ENCODE measurements at regions not wholly inside any gene's neighbourhood (a gene's known extent, or its start where the extent isn't known, plus 50 kb on each side); places are given as distances from the start of the nearest gene placed in this dataset.

DNA sequence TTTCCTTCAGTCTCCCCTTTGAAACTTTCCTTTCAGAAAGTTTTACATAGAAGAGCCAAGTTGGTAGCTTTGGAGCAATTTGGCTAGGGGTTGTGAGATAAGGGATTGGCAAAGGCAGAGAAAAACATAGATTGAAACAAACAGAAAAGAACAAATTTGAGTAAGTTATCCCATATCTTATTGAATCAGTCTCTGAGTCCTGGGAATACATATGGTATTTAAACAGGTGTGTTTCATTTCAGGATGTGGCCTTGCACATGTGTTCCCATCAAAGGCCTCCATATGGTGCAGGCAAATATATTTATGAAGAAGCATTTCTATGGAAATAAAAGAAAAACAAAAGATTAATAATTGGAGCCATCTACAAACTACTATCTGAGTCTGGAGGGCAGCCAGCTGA, 227.9 kb upstream of the ZFP42 start:
- DNase-seq (ENCODE audit: low read depth, low spot score) = no peak
- H3K27ac ChIP-seq = no peak overlapping the region

DNA sequence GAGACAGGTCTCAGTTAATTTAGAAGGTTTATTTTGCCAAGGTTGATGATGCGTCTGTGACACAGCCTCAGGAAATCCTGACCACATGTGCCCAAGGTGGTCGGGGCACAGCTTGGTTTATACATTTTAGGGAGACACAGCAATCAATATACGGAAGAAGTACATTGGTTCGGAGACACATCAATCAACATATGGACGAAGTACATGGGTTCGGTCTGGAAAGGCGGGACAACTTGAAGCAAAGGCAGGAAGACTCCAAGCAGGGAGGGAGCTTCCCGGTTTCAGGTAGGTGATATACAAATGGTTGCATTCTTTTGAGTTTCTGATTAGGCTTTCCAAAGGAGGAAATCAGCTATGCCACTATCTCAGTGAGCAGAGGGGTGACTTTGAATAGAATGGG, 225.2 kb upstream of the ZFP42 start:
- no peak for DNase-seq (ENCODE audit: low read depth, low spot score)
- no peak overlapping the region for H3K27ac ChIP-seq

DNA sequence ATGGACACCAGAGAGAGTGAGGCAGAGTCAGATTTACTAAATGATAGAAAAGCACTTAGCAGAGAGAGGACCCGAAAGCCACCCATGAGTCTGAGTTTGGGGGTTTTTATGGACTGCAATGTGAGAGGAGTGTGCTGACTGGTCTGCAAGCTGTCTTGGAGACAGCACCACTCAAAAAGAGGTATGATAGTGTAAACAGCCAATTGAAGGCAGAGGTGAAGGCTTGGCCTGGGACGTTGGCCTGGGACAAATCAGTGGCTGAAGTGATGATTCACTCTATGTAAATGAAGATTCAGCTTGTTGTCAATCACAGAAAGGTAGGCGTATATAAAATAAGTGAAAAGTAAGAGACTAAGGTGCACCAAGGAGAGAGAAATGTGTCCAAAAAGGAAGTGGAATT, 217.6 kb upstream of the ZFP42 start:
- no peak overlapping the region for H3K27ac ChIP-seq
- DNase-seq (ENCODE audit: low read depth, low spot score) = no peak

DNA sequence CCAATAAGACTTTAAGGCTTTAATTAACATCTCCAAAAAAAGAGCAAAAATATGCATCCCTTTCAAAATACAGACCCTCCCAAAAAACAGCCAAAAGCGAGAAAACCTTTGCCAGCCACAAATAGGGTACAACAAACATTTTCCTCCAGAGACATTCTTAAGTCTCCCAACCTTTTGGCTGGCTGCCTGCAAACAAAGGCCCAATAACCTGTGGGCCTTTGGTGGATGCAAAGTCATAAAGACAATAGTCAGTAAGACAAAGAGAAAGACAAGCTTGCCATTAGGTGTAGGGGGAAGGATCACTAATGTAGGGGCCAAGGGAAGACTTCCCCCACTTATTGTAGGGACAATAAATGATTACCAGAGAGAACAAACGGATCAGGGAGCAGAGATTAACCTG, 215.5 kb upstream of the ZFP42 start:
- H3K27ac ChIP-seq = no peak overlapping the region
- no peak for DNase-seq (ENCODE audit: low read depth, low spot score)

DNA sequence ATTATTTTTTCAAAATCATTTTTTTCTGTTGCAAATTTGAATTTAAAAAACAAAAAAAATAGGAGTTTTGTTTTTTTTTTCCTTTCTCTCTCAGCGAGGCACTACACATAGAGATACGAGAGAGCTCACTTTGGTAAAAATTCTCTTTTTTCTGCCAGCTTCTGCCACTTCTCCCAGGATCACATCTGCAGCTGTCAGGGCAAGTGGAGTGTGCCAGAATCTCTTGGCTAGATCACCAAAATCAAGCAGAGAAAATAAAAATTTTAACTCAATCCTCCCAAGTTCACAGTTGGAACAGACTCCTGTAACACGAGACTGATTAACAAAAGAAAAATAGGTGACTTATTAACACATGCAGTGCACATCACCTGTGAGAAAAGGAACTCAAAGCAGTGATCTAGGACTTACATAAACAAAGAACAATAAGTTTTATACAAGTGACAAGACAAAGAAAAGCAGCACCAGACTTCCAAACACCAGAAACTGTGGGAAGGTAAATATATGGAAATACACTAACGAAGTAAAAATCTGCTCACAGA, 213.2 kb upstream of the ZFP42 start:
- no peak for DNase-seq (ENCODE audit: low read depth, low spot score)
- H3K27ac ChIP-seq = no peak overlapping the region

DNA sequence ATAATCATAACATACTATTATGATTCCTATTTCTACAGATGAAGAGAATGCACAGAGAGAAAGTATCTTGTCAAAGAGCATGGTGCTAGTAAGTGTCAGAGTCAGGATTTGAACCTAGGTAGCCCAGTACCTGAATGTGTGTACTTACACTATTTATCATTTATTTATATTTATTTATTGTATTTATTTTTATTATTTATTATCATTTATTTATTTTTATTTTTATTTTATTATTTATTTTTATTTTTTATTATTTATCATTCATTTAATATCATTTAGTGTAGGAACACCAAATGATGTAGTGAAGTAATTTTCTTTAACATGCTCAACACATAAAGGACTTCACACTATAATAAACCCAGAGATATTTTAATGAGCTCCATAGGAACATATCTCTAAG, 209.4 kb upstream of the ZFP42 start:
- no peak for DNase-seq (ENCODE audit: low read depth, low spot score)
- no peak overlapping the region for H3K27ac ChIP-seq

DNA sequence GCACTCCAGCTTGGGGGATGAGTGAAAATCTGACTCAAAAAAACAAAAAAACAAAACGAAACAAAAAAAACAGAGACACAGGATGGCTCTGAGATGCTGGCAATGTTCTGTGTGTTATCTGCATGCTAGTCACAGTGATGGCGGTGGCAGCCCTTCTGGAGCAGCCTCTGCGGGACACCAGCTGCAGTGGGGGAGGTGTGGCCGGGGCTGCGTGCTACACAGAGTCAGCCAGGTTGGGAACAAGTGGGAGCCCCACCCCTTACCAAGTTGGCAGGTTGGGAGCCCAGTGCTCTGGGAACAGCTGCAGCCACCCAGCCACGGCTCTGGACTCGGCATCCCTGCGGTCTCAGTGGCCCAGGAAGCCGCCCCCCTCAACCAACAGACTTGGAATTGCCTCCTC, 206.5 kb upstream of the ZFP42 start:
- no peak overlapping the region for H3K27ac ChIP-seq

DNA sequence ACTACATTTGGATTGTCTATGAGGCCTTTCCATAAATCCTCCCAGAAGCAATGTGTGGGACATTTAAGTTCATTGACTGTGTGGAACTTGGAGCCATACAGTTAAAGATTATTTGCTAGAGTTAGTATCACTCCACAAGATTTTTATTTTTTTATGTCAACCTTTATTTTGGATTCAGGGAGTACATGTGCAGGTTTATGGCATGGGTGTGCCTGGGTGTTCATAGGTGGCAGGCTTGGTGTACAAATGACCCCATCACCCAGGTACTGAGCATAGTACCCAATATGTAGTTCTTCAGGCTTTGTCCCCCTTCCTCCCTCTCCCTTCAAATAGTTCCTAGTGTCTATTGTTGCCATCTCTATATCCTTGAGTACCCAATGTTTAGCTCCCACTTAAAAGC, 199.8 kb upstream of the ZFP42 start:
- DNase-seq (ENCODE audit: low read depth, low spot score) = no peak
- no peak overlapping the region for H3K27ac ChIP-seq

More for the DNA sequence above, 206.5 kb upstream of the ZFP42 start:
- DNase-seq (ENCODE audit: low read depth, low spot score) = no peak

DNA sequence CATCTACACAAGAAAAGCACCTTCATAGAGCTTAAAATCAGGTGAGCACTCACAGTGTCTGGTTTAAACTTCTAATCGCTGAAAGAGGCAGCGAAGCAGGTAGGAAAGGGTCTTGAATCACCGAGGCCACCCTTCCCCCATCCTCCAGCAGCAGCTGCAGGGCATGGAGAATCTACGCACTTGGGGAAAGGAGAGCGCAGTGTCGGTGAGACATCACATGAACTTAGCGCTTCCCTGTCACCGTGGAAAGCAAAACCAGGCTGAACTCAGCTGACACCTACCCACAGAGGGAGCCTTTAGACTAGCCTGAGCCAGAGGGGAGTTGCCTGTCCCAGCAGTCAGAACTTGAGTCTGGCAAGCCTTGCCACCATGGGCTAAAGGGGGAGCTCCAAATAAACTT, 197.2 kb upstream of the ZFP42 start:
- no peak for DNase-seq (ENCODE audit: low read depth, low spot score)
- H3K27ac ChIP-seq = no peak overlapping the region

DNA sequence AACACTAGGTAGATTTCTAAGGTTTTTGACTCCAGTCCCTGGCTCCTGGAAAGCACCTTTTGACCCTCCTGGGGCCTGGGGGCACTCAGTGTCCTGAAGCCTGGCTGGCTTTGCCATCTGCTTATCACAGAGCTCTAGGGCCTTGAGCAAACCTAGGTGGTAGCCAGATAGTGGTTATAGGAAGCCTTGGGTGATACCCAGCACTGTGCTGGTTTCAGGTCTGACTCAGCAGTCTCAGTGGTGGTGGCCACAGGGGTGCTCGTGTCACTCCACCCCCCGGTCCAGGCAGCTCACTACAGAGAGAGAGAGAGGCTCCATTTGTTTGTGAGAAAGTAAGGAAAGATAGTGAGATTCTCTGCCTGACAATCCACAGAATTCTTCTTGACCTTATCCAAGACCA, 195.8 kb upstream of the ZFP42 start:
- no peak overlapping the region for H3K27ac ChIP-seq
- DNase-seq (ENCODE audit: low read depth, low spot score) = no peak

DNA sequence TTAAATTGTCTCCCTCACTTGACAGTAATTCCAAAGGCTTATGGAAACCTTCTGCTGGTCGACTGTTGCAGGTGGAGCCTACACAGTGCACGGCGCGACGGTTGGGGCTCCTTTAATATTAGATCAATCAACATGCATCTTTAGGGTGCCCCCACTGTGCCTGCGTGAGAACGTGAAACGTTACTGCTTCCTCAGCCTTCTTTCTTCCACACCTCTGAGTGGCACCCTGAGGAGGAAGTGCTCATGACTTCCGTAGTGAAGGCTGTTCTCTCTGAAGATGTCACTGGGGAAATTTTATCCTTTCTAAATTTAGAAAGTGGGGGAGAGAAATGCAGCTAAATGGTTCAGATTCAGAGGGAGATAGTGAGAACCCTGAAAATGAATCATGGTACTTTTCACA, 184.0 kb upstream of the ZFP42 start:
- H3K27ac ChIP-seq = no peak overlapping the region
- DNase-seq (ENCODE audit: low read depth, low spot score) = no peak

DNA sequence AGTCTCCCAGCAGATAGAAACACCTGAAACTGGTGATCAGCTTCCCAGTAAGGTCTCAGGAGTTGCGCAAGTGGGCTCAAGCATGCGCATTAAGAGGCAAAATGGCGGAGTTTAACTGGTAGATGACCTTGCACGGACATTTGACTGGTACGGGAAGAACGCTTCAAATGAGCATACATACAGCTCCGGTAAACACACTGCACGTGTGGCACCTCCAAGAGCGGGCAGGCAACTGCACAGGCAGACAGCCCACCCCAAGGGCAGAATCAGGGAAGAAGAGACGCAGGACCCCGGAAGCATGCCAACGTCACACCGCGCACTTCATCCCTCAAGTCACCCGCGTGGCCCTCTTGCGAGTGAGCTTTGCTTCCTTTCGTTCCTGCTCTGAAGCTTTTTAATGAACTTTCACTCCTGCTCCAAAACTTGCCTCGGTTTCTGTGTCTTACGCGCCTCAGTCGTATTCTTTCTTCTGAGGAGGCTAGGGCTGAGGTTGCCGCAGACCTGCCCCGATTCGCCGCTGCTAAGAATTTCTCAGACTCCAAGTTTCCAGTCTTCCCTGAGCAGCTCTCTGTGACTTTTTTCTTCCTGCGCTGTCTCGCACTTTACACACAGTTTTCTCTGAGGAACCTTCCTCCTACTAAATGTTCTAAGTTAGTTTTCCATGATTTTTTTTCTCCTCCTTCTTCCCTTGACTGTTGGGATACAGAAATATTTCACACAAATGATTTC, 180.7 kb upstream of the ZFP42 start:
- H3K27ac ChIP-seq = peak overlapping the region; percentile 43
- DNase-seq (ENCODE audit: low read depth, low spot score) = no peak

DNA sequence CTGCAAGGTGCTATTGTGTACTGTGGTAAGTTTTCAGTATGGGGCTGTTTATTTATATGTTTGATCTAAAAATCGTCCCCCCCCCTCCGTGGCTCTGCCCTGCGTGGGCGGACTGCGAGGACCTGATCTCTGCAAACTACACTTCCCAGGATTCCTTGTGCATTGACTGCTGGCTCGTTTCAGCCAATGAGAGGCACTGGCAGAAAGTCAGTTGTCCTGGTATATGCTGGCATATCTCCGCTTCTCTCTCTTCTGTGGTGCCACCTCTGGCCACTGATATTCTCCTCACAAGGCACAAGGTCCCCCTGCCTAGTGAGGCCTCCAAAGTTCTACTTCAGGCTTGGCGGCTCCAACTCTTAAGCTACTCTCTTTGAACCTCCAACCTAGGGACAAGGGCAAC, 168.8 kb upstream of the ZFP42 start:
- DNase-seq (ENCODE audit: low read depth, low spot score) = no peak
- H3K27ac ChIP-seq = no peak overlapping the region

DNA sequence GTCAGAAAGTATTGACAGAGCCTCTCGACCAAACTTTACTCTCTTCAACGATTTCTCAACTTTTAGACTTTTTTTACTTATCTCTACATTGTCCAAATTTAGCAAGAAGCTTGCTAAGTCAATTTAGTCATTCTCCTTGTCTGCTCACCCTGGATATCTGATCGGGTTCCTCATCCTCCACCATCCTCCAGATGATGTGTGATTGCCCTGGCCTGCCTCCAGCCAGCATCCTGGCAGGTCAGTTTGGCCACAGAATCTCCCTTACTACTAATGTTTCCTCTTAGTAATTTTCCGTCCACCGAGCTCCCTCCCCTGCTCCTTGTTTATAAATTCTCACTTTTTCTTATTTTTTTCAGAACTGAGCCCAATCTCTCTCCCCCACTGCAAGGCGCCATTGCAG, 167.9 kb upstream of the ZFP42 start:
- DNase-seq (ENCODE audit: low read depth, low spot score) = no peak

DNA sequence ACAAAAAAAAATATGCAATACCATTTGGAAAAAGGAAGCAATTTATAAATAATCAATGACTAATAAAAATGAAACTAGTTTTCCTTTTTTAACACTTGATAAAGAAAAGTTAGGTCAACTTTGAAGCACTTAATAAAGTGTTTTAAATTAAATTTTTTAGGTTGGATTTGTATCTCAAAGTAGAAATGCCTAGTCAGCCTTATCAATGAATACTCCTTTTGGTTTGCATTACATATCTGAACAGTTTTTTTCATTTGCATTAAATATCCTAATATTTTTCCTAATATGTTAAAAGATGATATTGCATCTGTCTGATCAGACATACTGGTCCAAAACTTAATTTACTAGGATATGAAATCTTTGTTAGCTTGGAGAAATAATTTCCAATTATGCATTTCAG, 155.8 kb upstream of the ZFP42 start:
- no peak overlapping the region for H3K27ac ChIP-seq
- DNase-seq (ENCODE audit: low read depth, low spot score) = no peak

More for the DNA sequence above, 167.9 kb upstream of the ZFP42 start:
- no peak overlapping the region for H3K27ac ChIP-seq

DNA sequence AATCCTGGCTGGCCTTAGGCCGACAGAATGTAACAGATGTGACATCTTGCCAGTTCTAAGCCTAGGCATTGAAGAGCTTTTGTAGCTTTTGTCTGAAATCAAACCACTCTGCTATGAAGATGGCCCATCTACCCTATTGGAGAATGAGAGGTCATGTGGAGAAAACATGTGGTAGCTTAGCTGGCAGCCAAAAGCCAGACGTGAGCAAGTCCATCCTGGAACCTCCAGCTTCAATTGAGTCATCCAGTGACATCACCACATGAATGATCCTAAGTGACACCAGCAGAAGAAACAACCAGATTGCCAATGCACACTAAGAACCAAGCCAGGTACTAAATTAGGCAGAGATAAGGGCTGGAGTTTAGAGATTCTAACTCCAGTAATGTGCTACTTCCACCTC, 154.8 kb upstream of the ZFP42 start:
- no peak overlapping the region for H3K27ac ChIP-seq
- DNase-seq (ENCODE audit: low read depth, low spot score) = no peak

DNA sequence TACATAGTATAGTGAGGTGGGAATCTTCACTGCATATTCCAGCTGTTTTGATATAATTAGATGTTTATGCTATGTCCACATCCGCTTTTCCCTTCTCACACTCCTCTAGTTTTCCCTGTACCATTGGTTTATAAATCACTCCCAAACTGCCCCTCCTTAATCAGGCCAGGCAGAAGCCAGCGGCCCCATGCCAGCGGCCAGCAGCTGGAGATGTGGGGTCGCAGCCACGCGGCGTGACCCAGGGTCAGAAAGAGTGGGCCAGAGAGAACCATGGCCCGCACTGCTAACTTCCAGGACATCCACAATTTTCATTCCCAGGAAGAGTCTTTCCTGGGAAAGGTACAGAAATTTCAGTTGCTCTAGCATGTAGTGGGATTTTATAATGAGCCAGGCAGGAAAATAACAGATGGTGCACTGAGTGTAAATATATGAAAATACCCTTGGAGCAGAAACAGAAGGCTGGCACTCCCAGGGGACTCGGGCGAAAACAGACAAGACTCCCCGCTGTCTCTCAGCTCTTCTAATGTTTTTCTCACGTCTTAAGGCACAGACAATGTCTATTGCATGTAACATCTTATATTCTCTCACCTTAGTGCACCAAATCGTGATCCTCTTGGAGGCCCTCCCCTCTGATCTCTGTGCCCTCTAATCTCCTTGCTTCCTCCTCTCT, 145.9 kb upstream of the ZFP42 start:
- no peak for DNase-seq (ENCODE audit: low read depth, low spot score)
- H3K27ac ChIP-seq = no peak overlapping the region

DNA sequence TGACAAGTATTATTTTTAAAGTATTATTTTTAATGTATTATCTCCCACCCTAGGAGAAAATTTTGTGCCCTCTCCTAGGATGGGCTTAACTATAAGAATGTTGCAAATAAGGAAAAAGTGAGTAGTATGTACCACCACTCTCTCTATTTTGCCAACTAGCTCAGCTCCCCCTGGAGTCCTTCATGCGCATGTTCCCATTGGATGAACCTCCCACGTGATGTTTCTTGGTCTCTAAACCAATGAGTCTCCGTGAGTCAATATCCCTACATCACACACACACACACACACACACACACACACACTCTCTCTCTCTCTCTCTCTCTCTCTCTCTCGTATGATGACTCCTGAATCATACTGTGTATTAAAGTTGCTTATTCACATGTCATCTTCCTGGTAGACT, 129.7 kb upstream of the ZFP42 start:
- no peak overlapping the region for H3K27ac ChIP-seq
- no peak for DNase-seq (ENCODE audit: low read depth, low spot score)

DNA sequence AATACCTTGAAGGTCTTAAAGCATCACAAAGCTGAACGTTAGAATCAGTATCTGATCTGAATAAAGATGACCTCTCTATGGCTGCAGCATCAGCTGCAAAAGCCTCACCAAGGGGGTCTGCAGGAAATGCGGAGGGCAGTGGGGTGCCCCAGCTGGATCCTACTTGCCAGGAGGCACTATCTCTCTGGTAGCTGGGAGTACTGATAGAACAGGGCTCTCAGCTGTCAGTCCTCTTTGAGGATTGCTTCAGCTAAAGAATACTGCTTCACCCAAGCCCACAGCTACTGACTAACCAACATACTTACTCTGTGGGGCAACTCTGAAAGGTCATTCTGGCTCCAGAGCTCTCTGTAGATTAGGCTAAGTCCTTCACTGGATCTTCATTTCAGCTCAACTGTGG, 112.5 kb upstream of the ZFP42 start:
- no peak for DNase-seq (ENCODE audit: low read depth, low spot score)
- no peak overlapping the region for H3K27ac ChIP-seq

DNA sequence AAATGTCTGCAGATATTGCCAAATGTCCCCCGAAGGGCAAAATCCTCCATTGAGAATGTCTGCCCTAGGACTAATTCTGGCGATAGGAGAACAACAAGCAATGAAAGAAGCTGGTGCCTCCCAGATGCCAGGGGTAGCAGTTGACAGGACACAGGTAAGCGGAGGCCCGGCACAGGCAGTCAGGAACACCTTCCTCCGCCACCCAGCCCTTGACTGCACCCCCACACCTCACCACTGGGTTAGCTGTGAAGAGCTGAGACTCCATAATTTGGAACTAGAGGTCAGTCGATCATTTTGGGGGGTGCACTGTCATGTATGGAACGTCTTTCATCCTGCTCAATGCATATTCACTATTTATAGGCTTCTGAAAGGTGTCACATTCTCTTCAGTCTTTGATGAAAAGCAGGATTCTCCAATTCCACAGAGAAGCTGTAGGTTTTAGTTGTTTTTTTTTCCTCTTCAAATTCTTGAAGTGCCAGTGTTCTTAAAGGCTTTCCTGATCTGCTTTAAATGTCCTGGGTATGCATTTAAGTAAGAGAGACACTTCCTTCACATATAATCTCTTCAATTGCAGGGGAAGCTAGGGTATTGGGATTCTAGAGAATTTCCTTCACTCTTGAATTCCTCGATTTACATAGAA, 111.6 kb upstream of the ZFP42 start:
- DNase-seq (ENCODE audit: low read depth, low spot score) = no peak
- H3K27ac ChIP-seq = no peak overlapping the region

DNA sequence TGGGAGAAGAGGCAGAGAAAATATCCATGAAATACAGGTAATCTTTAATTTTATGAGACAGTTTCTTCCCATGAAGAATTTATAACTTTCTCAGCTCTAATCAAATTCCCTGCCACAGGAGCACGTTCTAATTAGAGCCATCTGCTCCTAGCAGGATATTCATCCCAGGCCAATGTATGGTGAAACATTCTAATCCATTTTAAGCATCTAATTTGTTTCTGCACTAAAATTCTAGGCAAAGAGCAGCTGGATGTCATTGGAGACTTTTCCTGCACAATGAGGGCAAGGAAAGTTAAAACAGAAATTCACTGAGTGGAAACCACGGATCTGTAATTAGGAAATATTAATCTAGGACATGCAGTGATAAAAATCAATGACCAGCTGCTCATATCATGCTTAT, 107.7 kb upstream of the ZFP42 start:
- no peak for DNase-seq (ENCODE audit: low read depth, low spot score)
- H3K27ac ChIP-seq = no peak overlapping the region
